HEK293T (cell line): ENCODE measurements at regions not wholly inside any gene's neighbourhood (a gene's known extent, or its start where the extent isn't known, plus 50 kb on each side); places are given as distances from the start of the nearest gene placed in this dataset.

Experiments
- ARNT ChIP-seq: fragments of 450-650 bp; IDR thresholded peaks from 2 replicates; pipeline ENCODE4 v1.6.1; 2017; ENCODE audit warnings: mild to moderate bottlenecking
- FOXM1 ChIP-seq: fragments of 450-650 bp; IDR thresholded peaks from 2 replicates; pipeline ENCODE4 v1.6.1; 2017; ENCODE audit warnings: mild to moderate bottlenecking, borderline replicate concordance
- TARDBP ChIP-seq: fragments of 450-650 bp; IDR thresholded peaks from 2 replicates; pipeline ENCODE4 v1.6.1; 2016

- TF ChIP-seq FOXM1 (no peak), ARNT (no peak), TARDBP (no peak)
Measured at GRCh38 chr17:71809537-71809936, 311.3 kb upstream of the SOX9 start.
